HEK293 (cell line): ENCODE measurements at regions not wholly inside any gene's neighbourhood (a gene's known extent, or its start where the extent isn't known, plus 50 kb on each side); places are given as distances from the start of the nearest gene placed in this dataset.

Experiments used
- CTCF ChIA-PET: fragments of 350-600 bp; formaldehyde crosslinking; extraction: SDS; loops from one replicate; lab custom pipeline; 2021; ENCODE audit warnings: antibody characterized with exemption; lab: Yijun Ruan, JAX
- POLR2A ChIA-PET: fragments of 300-600 bp; formaldehyde crosslinking; extraction: SDS; loops from one replicate; lab custom pipeline; 2020; ENCODE audit warnings: antibody characterized with exemption, inconsistent platforms; lab: Yijun Ruan, JAX
- H3K27ac ChIP-seq: fragments of 200-500 bp; sonication (Bioruptor generic); 2 replicates; pipeline ENCODE4 v1.5.1; 2014; ENCODE audit warnings: low read depth, low read length, control low read depth, inconsistent platforms; ENCODE audit errors: extremely low read depth
- H3K36me3 ChIP-seq, 2 experiments: fragments of 200-500 bp in 1 of 2; sonication (Bioruptor generic) in 1 of 2; 1 replicate in 1 of 2; 2 replicates in 1 of 2; pipeline ENCODE4 v1.5.1; 2014 to 2017; ENCODE audit warnings: inconsistent platforms in 2 of 2, low read length in 2 of 2; ENCODE audit not compliant: control insufficient read depth in 2 of 2, insufficient read depth in 1 of 2
- H3K4me1 ChIP-seq: fragments of 200-500 bp; sonication (Bioruptor generic); 2 replicates; pipeline ENCODE4 v1.5.1; 2014; ENCODE audit warnings: mild to moderate bottlenecking, low read length, inconsistent platforms; ENCODE audit not compliant: control insufficient read depth, insufficient read depth
- H3K4me3 ChIP-seq: 2 replicates; pipeline ENCODE4 v1.5.1; 2011; ENCODE audit warnings: low read depth, mild to moderate bottlenecking, control low read depth, low read length, moderate library complexity
- H3K9me3 ChIP-seq: fragments of 200-500 bp; sonication (Bioruptor generic); 2 replicates; pipeline ENCODE4 v1.5.1; 2014; ENCODE audit warnings: low read depth, low read length, inconsistent platforms; ENCODE audit not compliant: control insufficient read depth, insufficient read depth
- FEZF1 ChIP-seq: fragments of 450-650 bp; formaldehyde crosslinking; IDR thresholded peaks from 2 replicates; pipeline ENCODE4 v1.5.1; 2016; ENCODE audit warnings: missing biosample characterization, missing genetic modification characterization
- HIC1 ChIP-seq: fragments of 450-650 bp; formaldehyde crosslinking; IDR thresholded peaks from 2 replicates; pipeline ENCODE4 v1.5.1; 2016; ENCODE audit warnings: missing biosample characterization, missing genetic modification characterization
- INSM2 ChIP-seq: fragments of 450-650 bp; formaldehyde crosslinking; IDR thresholded peaks from 2 replicates; pipeline ENCODE4 v1.5.1; 2016; ENCODE audit warnings: missing biosample characterization, missing genetic modification characterization
- PRDM10 ChIP-seq: fragments of 450-650 bp; formaldehyde crosslinking; IDR thresholded peaks from 2 replicates; pipeline ENCODE4 v1.5.1; 2016; ENCODE audit warnings: missing biosample characterization, missing genetic modification characterization
- RBAK ChIP-seq: fragments of 450-650 bp; formaldehyde crosslinking; IDR thresholded peaks from 2 replicates; pipeline ENCODE4 v1.5.1; 2016; ENCODE audit warnings: missing biosample characterization, missing genetic modification characterization
- SCRT1 ChIP-seq: fragments of 450-650 bp; formaldehyde crosslinking; IDR thresholded peaks from 2 replicates; pipeline ENCODE4 v1.5.1; 2016; ENCODE audit warnings: missing biosample characterization, missing genetic modification characterization, borderline replicate concordance
- TRIM28 ChIP-seq: IDR thresholded peaks from 2 replicates; pipeline ENCODE4 v1.6.1; 2011; ENCODE audit warnings: low read length, control low read depth, borderline replicate concordance
- ZBTB17 ChIP-seq: fragments of 450-650 bp; formaldehyde crosslinking; IDR thresholded peaks from 2 replicates; pipeline ENCODE4 v1.5.1; 2016; ENCODE audit warnings: missing biosample characterization, missing genetic modification characterization
- ZBTB44 ChIP-seq: fragments of 450-650 bp; IDR thresholded peaks from 2 replicates; pipeline ENCODE4 v1.5.1; 2018; ENCODE audit warnings: missing biosample characterization, mild to moderate bottlenecking, missing genetic modification characterization
- ZNF114 ChIP-seq: fragments of 450-650 bp; formaldehyde crosslinking; IDR thresholded peaks from 2 replicates; pipeline ENCODE4 v1.5.0; 2017; ENCODE audit warnings: missing biosample characterization, missing genetic modification characterization
- ZNF362 ChIP-seq: fragments of 450-650 bp; formaldehyde crosslinking; IDR thresholded peaks from 2 replicates; pipeline ENCODE4 v1.5.1; 2016; ENCODE audit warnings: missing biosample characterization, missing genetic modification characterization
- ZNF433 ChIP-seq: fragments of 450-650 bp; formaldehyde crosslinking; IDR thresholded peaks from 2 replicates; pipeline ENCODE4 v1.5.1; 2016; ENCODE audit warnings: missing biosample characterization, missing genetic modification characterization, low read depth
- ZNF558 ChIP-seq: fragments of 450-650 bp; formaldehyde crosslinking; IDR thresholded peaks from 2 replicates; pipeline ENCODE4 v1.5.1; 2016; ENCODE audit warnings: missing biosample characterization, missing genetic modification characterization
- ZNF560 ChIP-seq: fragments of 450-650 bp; formaldehyde crosslinking; IDR thresholded peaks from 2 replicates; pipeline ENCODE4 v1.5.1; 2017; ENCODE audit warnings: missing biosample characterization, missing genetic modification characterization, borderline replicate concordance
- ZNF623 ChIP-seq: fragments of 450-650 bp; formaldehyde crosslinking; IDR thresholded peaks from 2 replicates; pipeline ENCODE4 v1.5.1; 2016; ENCODE audit warnings: missing biosample characterization, missing genetic modification characterization
- ZNF76 ChIP-seq: fragments of 450-650 bp; formaldehyde crosslinking; IDR thresholded peaks from 2 replicates; pipeline ENCODE4; 2016; ENCODE audit warnings: low read depth, missing biosample characterization, missing genetic modification characterization, borderline replicate concordance
- ZNF785 ChIP-seq: fragments of 450-650 bp; formaldehyde crosslinking; IDR thresholded peaks from 2 replicates; pipeline ENCODE4 v1.5.1; 2016; ENCODE audit warnings: missing biosample characterization, missing genetic modification characterization
- ZNF792 ChIP-seq: fragments of 450-650 bp; formaldehyde crosslinking; IDR thresholded peaks from 2 replicates; pipeline ENCODE4 v1.5.1; 2016; ENCODE audit warnings: missing biosample characterization, missing genetic modification characterization

GRCh38 chr2:129816813-129817574, 162.5 kb upstream of the RAB6C start:
- H3K9me3 ChIP-seq, result no peaks in the 10 kb centered on the region
- no peaks in the 10 kb centered on the region for H3K4me1 ChIP-seq
- TF ChIP-seq ZNF792, result no peak
- no peak for TF ChIP-seq ZNF623 (tag by site-specific recombination)
- TF ChIP-seq RBAK, result no peak
- no peak for TF ChIP-seq ZNF558 (tag by site-specific recombination)
- TF ChIP-seq ZBTB44 (tag by site-specific recombination), result no peak
- TF ChIP-seq ZBTB17 (tag by site-specific recombination), result no peak
- TF ChIP-seq ZNF433 (tag by site-specific recombination), result no peak
- no peak for TF ChIP-seq TRIM28
- no peak for TF ChIP-seq SCRT1 (tag by site-specific recombination)
- no peak for TF ChIP-seq ZNF560
- no peak for TF ChIP-seq ZNF362 (tag by site-specific recombination)
- no peak for TF ChIP-seq ZNF785 (tag by site-specific recombination)
- TF ChIP-seq FEZF1 (tag by site-specific recombination), result no peak
- no peak for TF ChIP-seq HIC1 (tag by site-specific recombination)
- POLR2A ChIA-PET, result no interaction called here
- H3K27ac ChIP-seq, result no peak overlapping the region
- no peak overlapping the region for H3K4me3 ChIP-seq
- CTCF ChIA-PET, result no interaction called here
- H3K36me3 ChIP-seq, result no peaks in the 10 kb centered on the region

- POLR2A ChIA-PET, result no interaction called here
- TF ChIP-seq ZNF76 (tag by site-specific recombination), result no peak
- no peak for TF ChIP-seq INSM2
- TF ChIP-seq PRDM10 (tag by site-specific recombination), result no peak
- TF ChIP-seq ZNF362 (tag by site-specific recombination), result no peak
- TF ChIP-seq ZNF114 (tag by site-specific recombination), result no peak
These were observed 159.6 kb upstream of the RAB6C start for GRCh38 chr2:129819855-129820254.

More at GRCh38 chr2:129819855-129820254, 159.6 kb upstream of the RAB6C start:
- no peak overlapping the region for H3K27ac ChIP-seq
- H3K36me3 ChIP-seq, result no peaks in the 10 kb centered on the region
- H3K4me1 ChIP-seq, result no peaks in the 10 kb centered on the region
- CTCF ChIA-PET, result no interaction called here
- H3K4me3 ChIP-seq, result no peak overlapping the region
- no peaks in the 10 kb centered on the region for H3K9me3 ChIP-seq
